A172 (cell line): ENCODE measurements at regions not wholly inside any gene's neighbourhood (a gene's known extent, or its start where the extent isn't known, plus 50 kb on each side); places are given as distances from the start of the nearest gene placed in this dataset.
"Not testable (repeated sequence)": the region's sequence is repeated elsewhere in the genome, so short reads cannot be mapped to it uniquely, and the experiment has no call there.

Experiments used
- DNase-seq: peaks from one replicate; pipeline ENCODE4 v3.0.0-alpha.2; 2015; ENCODE audit warnings: low spot score

GRCh38 chr4:177494791-177495190, 52.6 kb upstream of the AGA start:
- DNase-seq = no peak

- DNase-seq = not testable (repeated sequence)
Measured at GRCh38 chr4:177495626-177496025, 53.4 kb upstream of the AGA start.

GRCh38 chr4:177499537-177499936, 57.3 kb upstream of the AGA start:
- DNase-seq = no peak

- no peak for DNase-seq
Measured at GRCh38 chr4:177505171-177505615, 63.0 kb upstream of the AGA start.

GRCh38 chr4:177508662-177509061, 66.4 kb upstream of the AGA start:
- DNase-seq = no peak

- no peak for DNase-seq
Measured at GRCh38 chr4:177509226-177509745, 67.0 kb upstream of the AGA start.

- no peak for DNase-seq
Measured at GRCh38 chr4:177511611-177512010, 69.4 kb upstream of the AGA start.

GRCh38 chr4:177512646-177513045, 70.4 kb upstream of the AGA start:
- DNase-seq = no peak

- no peak for DNase-seq
Measured at GRCh38 chr4:177517862-177518261, 75.6 kb upstream of the AGA start.

- DNase-seq = no peak
Measured at GRCh38 chr4:177519481-177520260, 77.4 kb upstream of the AGA start.

- no peak for DNase-seq
Measured at GRCh38 chr4:177528620-177529019, 86.4 kb upstream of the AGA start.

- DNase-seq = no peak
Measured at GRCh38 chr4:177530561-177530960, 88.3 kb upstream of the AGA start.

GRCh38 chr4:177532358-177532757, 90.1 kb upstream of the AGA start:
- no peak for DNase-seq

GRCh38 chr4:177534841-177535240, 92.6 kb upstream of the AGA start:
- DNase-seq = not testable (repeated sequence)

GRCh38 chr4:177546745-177547144, 104.5 kb upstream of the AGA start:
- peak; percentile 2 for DNase-seq

- no peak for DNase-seq
Measured at GRCh38 chr4:177547985-177548384, 105.7 kb upstream of the AGA start.

- DNase-seq = peak; percentile 45
Measured at GRCh38 chr4:177555007-177555574, 112.9 kb upstream of the AGA start.

- DNase-seq = no peak
Measured at GRCh38 chr4:177557416-177557815, 115.2 kb upstream of the AGA start.

- DNase-seq = no peak
Measured at GRCh38 chr4:177558995-177559394, 116.8 kb upstream of the AGA start.

GRCh38 chr4:177562163-177562562, 119.9 kb upstream of the AGA start:
- no peak for DNase-seq

GRCh38 chr4:177562859-177563258, 120.6 kb upstream of the AGA start:
- no peak for DNase-seq

GRCh38 chr4:177566691-177567090, 124.5 kb upstream of the AGA start:
- DNase-seq = no peak

GRCh38 chr4:177568931-177569330, 126.7 kb upstream of the AGA start:
- no peak for DNase-seq
